HFFc6 (cell line): ENCODE measurements at regions not wholly inside any gene's neighbourhood (a gene's known extent, or its start where the extent isn't known, plus 50 kb on each side); places are given as distances from the start of the nearest gene placed in this dataset.
"Not testable (repeated sequence)": the region's sequence is repeated elsewhere in the genome, so short reads cannot be mapped to it uniquely, and the experiment has no call there.

ENCODE experiments used
- DNase-seq: peaks from one replicate; pipeline ENCODE4 v3.0.0-alpha.2; 2018
- H3K27ac Mint-ChIP-seq: 2 replicates; pipeline ENCODE4 v1.8.0; 2020; ENCODE audit warnings: mild to moderate bottlenecking, mixed read lengths
- H3K27me3 Mint-ChIP-seq: 2 replicates; pipeline ENCODE4 v1.8.0; 2021; ENCODE audit warnings: mild to moderate bottlenecking, moderate library complexity, mixed read lengths; ENCODE audit not compliant: insufficient read depth
- H3K36me3 Mint-ChIP-seq: 2 replicates; pipeline ENCODE4 v1.8.0; 2021; ENCODE audit warnings: low read depth, mixed read lengths
- H3K4me1 Mint-ChIP-seq: 2 replicates; pipeline ENCODE4 v1.8.0; 2020; ENCODE audit warnings: low read depth, mixed read lengths
- H3K4me3 Mint-ChIP-seq: 2 replicates; pipeline ENCODE4 v1.8.0; 2020; ENCODE audit warnings: mild to moderate bottlenecking, moderate library complexity, mixed read lengths
- H3K9me3 Mint-ChIP-seq: 2 replicates; pipeline ENCODE4 v1.8.0; 2020; ENCODE audit warnings: mild to moderate bottlenecking, mixed read lengths
- TF ChIP-seq, protein P1 (sequence below): fragments of 200-600 bp; sonication (generic); IDR thresholded peaks from 2 replicates; pipeline ENCODE4 v1.5.0; 2021; ENCODE audit warnings: antibody characterized with exemption, mild to moderate bottlenecking

DNA sequence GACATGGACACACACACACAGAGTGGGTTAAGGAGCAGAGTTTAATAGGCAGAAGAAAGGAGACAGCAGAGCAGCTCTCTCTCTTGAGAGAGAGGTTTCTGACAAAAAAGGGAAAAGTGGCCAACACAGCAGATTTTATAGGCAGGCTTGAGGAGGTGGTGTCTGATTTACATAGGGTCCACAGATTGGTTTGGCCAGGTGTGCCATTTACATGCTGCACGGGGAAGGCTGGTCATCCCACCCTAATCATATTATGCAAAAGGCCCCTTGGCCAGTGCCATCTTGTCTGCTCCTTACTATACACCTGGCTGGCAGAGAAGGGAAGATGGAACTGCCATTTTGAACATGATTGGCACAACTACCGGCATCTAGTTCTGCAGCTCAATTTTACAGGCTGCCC lies 240.8 kb downstream of the NPR3 start:
- no peak for DNase-seq
- no peak overlapping the region for H3K27ac Mint-ChIP-seq
- H3K9me3 Mint-ChIP-seq, result no peaks in the 10 kb centered on the region
- H3K36me3 Mint-ChIP-seq, result peaks cover 5% of the 10 kb centered on the region; the same call in 1 of the 2 replicates
- no peaks in the 10 kb centered on the region for H3K27me3 Mint-ChIP-seq
- no peak overlapping the region for H3K4me3 Mint-ChIP-seq
- peaks cover 53% of the 10 kb centered on the region for H3K4me1 Mint-ChIP-seq
- TF ChIP-seq, protein P1, sequence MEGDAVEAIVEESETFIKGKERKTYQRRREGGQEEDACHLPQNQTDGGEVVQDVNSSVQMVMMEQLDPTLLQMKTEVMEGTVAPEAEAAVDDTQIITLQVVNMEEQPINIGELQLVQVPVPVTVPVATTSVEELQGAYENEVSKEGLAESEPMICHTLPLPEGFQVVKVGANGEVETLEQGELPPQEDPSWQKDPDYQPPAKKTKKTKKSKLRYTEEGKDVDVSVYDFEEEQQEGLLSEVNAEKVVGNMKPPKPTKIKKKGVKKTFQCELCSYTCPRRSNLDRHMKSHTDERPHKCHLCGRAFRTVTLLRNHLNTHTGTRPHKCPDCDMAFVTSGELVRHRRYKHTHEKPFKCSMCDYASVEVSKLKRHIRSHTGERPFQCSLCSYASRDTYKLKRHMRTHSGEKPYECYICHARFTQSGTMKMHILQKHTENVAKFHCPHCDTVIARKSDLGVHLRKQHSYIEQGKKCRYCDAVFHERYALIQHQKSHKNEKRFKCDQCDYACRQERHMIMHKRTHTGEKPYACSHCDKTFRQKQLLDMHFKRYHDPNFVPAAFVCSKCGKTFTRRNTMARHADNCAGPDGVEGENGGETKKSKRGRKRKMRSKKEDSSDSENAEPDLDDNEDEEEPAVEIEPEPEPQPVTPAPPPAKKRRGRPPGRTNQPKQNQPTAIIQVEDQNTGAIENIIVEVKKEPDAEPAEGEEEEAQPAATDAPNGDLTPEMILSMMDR, result no peak

DNA sequence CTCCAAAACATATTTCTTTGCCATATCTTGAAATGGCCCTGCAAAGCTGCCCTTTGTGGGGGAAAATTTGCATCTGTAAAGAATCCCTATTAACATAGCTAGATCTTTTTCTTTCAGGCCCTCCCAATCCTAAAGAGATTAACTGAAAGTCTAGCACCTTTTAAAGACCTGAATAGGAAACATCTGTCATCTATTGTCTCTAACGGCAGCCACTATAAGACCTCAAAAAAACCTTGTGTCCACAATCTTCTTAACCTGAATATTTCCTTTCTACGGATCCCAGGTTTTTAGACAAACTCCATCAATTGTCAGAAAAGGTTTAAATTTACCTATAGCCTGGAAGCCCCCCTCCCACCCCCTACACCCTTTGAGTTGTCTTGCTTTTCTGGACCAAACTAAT lies 241.3 kb downstream of the NPR3 start:
- not testable (repeated sequence) for H3K36me3 Mint-ChIP-seq, H3K27ac Mint-ChIP-seq, H3K9me3 Mint-ChIP-seq

DNA sequence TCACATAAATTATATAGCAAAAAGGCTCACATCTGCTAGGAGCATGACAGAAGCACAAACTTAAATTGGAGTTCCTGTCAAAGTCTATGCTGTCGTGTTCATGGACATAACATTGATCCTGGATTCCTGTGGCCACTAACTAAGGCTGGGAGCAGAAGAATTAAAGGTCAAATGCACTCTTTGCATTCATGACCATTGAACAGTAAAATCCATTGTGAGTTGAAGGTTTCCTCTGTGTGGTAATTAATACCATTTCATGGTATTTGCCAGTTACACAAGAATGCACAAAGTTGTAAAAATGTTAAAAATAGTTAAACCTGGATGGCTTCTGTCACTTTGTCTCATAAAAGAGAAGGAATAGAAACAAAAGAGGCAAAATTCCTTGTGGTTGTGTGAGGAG lies 242.6 kb downstream of the NPR3 start:
- no peak overlapping the region for H3K27ac Mint-ChIP-seq
- H3K27me3 Mint-ChIP-seq, result no peaks in the 10 kb centered on the region; the same call in 1 of the 2 replicates
- peak; percentile 34 for DNase-seq
- TF ChIP-seq, protein P1, result no peak
- 0 out of 2 replicates have a peak, but pooled peaks cover 3% of the 10 kb centered on the region for H3K9me3 Mint-ChIP-seq
- H3K4me3 Mint-ChIP-seq, result peak overlapping the region; percentile 51
- peaks cover 53% of the 10 kb centered on the region for H3K4me1 Mint-ChIP-seq
- peaks cover 14% of the 10 kb centered on the region; the same call in 1 of the 2 replicates for H3K36me3 Mint-ChIP-seq

More for the DNA sequence above, 241.3 kb downstream of the NPR3 start:
- DNase-seq, H3K27me3 Mint-ChIP-seq, H3K4me3 Mint-ChIP-seq: not testable (repeated sequence)
- peaks cover 53% of the 10 kb centered on the region for H3K4me1 Mint-ChIP-seq

DNA sequence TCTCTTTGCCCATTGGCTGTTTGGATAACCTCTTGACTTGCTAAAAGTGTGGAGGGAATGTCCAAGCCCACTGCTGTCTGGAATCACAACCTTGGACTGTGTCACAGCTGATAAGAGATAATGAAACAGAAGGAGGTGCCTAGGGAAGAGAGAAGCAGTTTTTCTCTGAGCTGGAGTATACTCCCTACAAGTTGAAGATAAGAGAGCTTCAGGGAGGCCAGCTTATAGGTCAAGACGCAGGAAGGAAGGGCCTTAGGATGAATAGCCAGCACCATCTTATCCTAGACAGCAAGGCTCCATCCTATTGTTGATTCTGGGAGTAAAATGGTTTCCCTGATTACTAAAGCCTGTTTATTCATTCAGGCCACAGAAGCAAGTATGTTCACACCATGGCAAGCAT lies 244.7 kb downstream of the NPR3 start:
- Mint-ChIP-seq H3K36me3 (peaks cover 14% of the 10 kb centered on the region; the same call in 1 of the 2 replicates), H3K4me1 (peaks cover 42% of the 10 kb centered on the region), H3K27ac (no peak overlapping the region), H3K4me3 (no peak overlapping the region), H3K9me3 (0 out of 2 replicates have a peak, but pooled peaks cover 3% of the 10 kb centered on the region), H3K27me3 (no peaks in the 10 kb centered on the region; the same call in 1 of the 2 replicates)
- no peak for DNase-seq
- TF ChIP-seq, protein P1, result no peak

DNA sequence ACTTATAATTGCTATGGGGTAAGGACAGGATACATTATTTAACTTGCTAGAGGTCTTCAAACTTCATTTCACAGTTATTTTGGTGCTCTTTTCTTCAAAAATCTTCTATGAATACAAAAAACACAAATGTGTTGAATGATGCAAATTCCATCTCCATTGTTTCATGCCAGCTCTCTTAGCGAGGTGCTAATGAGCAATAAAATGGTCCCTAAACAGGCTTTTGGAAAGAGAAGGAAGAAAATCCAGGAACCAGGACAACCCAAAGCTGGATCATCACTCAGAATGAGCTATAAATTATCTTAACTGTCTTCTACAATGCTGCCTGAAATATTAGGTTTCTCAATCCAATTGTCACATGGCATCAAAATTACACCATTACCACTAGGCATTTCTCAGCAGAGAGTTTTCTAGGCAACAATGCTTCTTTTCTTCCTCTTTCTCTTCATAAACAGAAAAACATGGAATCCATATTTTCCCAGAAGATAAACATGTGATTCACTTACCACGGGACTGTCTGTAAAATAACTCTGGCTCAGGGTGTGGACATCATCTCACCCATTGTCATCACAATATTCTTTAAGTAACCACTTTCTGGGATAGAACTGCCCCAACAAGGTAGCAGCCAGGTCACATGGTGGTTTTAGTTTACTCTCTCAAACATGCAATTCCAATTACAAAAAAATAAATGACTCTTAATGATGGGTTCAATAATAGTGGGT lies 249.4 kb downstream of the NPR3 start:
- Mint-ChIP-seq H3K4me1 (peaks cover 36% of the 10 kb centered on the region), H3K36me3 (peaks cover 9% of the 10 kb centered on the region; the same call in 1 of the 2 replicates), H3K27me3 (no peaks in the 10 kb centered on the region; the same call in 1 of the 2 replicates), H3K4me3 (no peak overlapping the region), H3K27ac (no peak overlapping the region), H3K9me3 (0 out of 2 replicates have a peak, but pooled peaks cover 3% of the 10 kb centered on the region)
- no peak for DNase-seq
- TF ChIP-seq, protein P1, result no peak

DNA sequence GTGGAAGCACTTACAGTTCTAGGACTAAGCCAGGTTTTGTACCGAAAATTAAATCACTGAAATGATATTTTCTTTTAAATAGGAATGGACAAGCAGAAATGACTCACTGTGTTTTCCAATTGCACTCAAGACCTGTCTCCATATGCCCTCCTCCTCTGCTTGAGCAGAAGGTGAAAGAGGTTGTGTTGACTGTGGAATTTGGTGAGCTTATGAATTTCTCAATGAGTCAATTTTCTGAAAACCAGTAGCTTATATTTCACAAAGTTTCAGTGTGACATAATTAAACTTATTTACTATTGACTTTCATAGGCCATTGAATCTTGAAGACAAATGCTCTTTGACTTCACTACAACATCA lies 249.9 kb downstream of the NPR3 start:
- H3K4me3 Mint-ChIP-seq, result no peak overlapping the region
- H3K9me3 Mint-ChIP-seq, result 0 out of 2 replicates have a peak, but pooled peaks cover 3% of the 10 kb centered on the region
- DNase-seq, result no peak
- H3K36me3 Mint-ChIP-seq, result peaks cover 9% of the 10 kb centered on the region; the same call in 1 of the 2 replicates
- peaks cover 30% of the 10 kb centered on the region for H3K4me1 Mint-ChIP-seq
- no peaks in the 10 kb centered on the region; the same call in 1 of the 2 replicates for H3K27me3 Mint-ChIP-seq
- no peak overlapping the region for H3K27ac Mint-ChIP-seq
- TF ChIP-seq, protein P1, result no peak
